HG03520 (cell line): ENCODE measurements at regions not wholly inside any gene's neighbourhood (a gene's known extent, or its start where the extent isn't known, plus 50 kb on each side); places are given as distances from the start of the nearest gene placed in this dataset.
"Not testable (repeated sequence)": the region's sequence is repeated elsewhere in the genome, so short reads cannot be mapped to it uniquely, and the experiment has no call there.

Experiments
- ATAC-seq: cut with Tn5 transposase; IDR thresholded peaks from one replicate; pipeline ENCODE4 v1.9.1; 2021; ENCODE audit warnings: mild to moderate bottlenecking, moderate library complexity; ENCODE audit not compliant: unreplicated experiment

DNA sequence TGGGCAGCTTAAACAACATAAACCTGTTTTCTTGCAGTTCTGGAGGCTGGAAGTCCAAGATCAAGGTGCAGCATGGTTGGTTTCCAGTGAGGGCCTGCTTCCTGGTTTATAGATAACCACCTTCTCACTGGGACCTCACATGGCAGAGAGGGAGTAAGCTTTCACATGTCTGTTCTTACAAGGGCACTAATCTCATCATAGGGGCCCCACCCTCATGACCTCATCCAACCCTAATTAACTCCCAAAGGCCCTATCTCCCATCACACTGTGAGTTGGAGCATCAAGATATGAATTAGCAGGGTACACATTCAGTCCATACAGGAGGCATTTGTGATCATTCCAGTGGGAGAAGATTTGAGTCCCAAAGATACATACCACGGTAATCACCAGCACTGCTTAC, 50.5 kb upstream of the GRIN2A start:
- no peak for ATAC-seq

DNA sequence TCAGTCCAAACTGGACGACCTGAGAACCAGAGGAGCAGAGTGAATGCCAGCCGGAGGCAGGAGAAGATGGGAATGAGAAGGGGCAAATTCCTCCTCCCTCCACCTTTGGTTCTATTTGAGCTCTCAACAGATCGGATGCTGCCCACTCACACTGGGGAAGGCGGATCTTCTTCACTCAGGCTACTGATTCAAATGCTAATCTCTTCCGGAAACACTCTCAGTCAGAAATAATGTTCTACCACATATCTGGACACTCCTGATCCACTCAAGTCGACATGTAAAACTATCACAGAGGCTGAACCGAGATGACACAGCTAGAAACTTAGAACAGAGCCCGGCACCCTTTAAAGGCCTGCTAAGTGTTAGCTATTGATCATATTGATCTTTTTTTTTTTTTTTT, 57.4 kb upstream of the GRIN2A start:
- no peak for ATAC-seq

DNA sequence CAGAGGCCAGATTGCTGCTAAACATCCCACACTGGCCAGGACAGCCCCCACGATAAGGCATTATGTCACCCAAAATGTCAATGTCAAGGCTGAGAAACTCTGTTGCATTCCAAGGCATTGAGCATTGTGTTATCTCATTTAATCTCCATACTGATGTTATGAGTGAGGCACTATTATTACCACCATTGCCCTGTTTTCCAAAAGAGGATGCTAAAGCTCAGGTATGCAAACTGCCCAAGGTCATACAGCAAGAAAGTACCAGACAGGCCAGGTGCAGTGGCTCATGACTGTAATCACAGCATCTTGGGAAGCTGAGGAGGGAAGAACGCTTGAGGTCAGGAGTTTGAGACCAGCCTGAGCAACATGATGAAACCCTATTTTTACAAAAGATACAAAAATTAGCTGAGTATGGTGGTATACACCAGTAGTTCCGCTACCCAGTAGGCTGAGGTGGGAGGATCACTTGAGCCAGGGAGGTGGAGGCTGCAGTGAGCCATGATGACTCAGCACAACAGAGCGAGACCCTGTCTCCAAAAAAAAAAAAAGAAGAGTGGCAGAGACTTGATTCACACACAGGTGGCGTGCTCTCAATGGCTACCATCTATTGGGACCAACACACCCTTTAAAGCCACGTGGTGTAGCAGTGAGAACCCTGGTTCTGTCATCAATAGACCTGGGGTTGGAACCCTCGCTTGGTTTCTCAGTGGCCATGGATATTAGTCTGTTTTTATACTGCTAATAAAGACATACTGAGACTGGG, 58.8 kb upstream of the GRIN2A start:
- ATAC-seq, result no peak

GRCh38 chr16:10242097-10242496, 59.9 kb upstream of the GRIN2A start:
- ATAC-seq, result no peak

DNA sequence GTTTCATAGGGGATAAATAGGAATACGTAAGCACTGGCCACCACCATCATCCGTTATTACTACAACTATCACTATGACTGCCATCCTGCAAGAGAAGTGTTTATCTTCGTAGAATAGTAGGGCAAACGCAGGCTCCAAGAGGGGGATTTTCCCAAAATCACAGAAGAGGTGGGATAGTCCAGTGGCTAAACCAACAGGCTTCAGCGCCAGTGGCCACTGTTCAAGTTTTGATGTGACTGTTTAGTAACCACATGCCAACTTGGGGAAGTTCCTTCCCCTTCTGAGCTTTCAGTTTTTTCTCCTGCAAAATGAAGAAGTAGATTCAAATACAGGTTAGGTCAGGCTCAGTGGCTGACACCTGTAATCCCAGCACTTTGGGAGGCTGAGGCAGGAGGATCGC, 60.7 kb upstream of the GRIN2A start:
- ATAC-seq, result no peak

DNA sequence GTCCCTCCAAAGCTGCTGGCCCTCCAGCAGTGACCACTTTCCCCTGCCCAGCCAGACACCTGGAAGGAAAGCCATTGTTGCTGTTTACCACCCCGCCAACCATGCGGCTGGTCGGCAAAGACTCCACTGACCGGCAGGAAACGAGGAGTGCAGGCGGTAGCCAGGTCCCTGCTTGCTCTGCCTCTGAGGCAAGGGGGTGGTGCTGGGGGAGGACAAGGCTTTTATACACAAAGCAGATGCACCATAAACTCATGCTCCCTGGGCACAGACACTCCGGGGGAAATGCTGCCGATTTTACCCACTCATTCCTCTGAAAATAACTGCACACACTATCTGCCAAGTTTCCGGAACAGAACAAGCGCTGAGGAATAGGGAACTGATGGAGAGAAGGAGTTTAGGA, 62.8 kb upstream of the GRIN2A start:
- no peak for ATAC-seq

DNA sequence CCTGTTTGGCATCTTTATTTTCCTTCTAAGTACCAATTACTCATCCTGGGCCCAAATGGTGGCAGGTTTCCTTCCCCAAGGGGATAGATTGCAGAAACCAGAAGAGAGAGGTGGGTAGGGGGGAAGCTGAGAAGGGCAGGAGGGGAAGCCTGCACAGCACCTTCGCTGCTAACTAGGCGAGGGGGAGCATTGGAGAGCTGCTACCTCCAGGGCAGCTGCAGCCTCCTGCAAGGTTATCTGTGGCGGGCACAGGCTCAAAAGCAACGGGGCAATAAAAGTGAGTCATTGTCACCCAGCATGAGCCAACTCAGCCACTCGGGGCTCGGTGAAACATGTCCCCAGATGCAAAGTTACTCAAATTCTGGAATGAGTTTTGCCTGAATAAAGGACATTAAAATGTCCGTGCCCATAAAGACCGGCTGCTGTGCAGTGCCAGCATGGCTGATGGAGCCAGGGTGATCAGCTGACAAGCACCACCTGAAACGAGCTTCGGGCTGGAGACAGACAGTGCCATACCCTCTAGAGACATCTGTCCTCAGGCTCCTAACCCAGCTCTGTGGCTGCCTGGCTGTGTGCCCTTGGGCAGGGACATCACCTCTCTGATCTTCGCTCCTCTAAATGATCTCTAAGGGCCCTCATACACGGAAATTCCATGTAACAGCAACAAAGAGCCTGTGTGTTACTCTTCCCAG, 68.1 kb upstream of the GRIN2A start:
- ATAC-seq, result no peak

DNA sequence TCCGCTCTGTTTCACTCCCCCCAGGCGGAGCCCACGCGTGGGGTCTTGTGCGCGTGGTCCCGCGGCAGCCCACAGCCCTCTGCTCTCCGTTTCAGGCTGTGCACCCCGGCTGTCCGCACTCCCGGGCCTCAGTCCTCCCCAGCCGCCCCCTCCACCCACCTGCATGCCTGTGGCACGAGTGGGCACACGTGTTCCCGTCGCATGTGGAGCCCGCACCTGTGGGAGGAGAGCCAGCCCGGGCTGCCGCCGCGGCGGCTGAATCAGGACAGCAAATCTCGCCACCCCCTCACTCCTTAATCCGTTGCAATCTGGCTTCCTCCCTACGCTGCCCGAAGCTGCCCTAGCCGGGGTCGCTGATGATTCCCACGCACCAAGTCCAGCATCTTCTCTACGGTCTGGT, 69.9 kb upstream of the GRIN2A start:
- no peak for ATAC-seq

GRCh38 chr16:10253409-10253808, 71.2 kb upstream of the GRIN2A start:
- no peak for ATAC-seq

GRCh38 chr16:10255728-10256127, 73.5 kb upstream of the GRIN2A start:
- ATAC-seq, result no peak

GRCh38 chr16:10256784-10257641, 74.8 kb upstream of the GRIN2A start:
- no peak for ATAC-seq

DNA sequence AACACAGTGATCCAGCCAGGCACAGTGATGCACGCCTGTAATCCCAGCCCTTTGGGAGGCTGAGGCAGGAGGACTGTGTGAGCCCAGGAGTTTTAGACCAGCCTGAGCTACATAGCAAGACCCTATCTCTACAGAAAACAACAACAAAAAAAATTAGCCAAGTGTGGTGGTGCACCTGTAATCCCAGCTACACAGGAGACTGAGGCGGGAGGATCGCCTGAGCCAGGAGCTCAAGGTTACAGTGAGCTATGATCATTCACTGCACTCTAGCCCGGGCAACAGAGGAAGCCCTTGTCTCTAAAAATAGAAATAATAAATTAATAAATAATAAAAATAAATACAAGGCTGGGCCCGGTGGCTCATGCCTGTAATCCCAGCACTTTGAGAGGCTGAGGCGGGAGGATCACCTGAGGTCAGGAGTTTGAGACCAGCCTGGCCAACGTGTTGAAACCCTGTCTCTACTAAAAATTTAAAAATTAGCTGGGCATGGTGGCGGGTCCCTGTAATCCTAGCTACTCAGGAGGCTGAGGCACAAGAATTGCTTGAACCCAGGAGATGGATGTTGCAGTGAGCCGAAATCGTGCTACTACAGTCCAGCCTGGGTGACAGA, 75.5 kb upstream of the GRIN2A start:
- not testable (repeated sequence) for ATAC-seq

GRCh38 chr16:10258930-10259603, 76.8 kb upstream of the GRIN2A start:
- ATAC-seq, result not testable (repeated sequence)

GRCh38 chr16:10261077-10261476, 78.8 kb upstream of the GRIN2A start:
- ATAC-seq, result no peak

GRCh38 chr16:10261526-10261925, 79.3 kb upstream of the GRIN2A start:
- not testable (repeated sequence) for ATAC-seq

DNA sequence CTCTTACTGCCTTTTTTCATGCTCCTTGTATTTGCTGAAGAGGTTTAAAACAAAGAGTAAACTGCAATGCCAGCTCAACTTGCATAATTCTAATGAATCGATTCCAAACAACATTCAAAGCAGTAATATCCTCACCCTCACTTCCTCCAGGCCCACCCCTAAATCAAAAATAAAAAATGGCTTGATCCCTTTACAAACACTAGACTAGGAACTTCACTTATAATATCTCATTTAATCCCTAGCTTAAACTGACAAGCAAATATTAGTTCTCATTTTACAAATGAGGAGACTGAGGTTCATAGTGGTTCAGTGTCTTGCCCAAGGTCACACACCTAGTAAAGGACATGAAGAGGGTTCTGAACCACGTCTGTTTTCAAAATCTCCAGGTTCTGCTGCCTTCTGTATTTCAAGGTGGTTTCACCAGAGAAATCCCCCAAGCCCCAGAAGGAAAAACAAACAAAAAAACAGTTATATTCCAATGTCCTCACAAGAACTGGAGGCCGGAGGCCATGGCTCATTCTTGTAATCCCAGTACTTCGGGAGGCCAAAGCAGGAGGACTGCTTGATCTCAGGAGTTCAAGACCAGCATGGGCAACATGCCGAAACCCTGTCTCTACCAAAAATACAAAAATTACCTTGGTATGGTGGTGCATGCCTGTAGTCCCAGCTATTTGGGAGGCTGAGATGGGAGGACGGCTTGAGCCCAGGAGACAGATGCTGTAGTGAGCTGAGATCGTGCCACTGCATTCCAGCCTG, 80.3 kb upstream of the GRIN2A start:
- ATAC-seq, result no peak

DNA sequence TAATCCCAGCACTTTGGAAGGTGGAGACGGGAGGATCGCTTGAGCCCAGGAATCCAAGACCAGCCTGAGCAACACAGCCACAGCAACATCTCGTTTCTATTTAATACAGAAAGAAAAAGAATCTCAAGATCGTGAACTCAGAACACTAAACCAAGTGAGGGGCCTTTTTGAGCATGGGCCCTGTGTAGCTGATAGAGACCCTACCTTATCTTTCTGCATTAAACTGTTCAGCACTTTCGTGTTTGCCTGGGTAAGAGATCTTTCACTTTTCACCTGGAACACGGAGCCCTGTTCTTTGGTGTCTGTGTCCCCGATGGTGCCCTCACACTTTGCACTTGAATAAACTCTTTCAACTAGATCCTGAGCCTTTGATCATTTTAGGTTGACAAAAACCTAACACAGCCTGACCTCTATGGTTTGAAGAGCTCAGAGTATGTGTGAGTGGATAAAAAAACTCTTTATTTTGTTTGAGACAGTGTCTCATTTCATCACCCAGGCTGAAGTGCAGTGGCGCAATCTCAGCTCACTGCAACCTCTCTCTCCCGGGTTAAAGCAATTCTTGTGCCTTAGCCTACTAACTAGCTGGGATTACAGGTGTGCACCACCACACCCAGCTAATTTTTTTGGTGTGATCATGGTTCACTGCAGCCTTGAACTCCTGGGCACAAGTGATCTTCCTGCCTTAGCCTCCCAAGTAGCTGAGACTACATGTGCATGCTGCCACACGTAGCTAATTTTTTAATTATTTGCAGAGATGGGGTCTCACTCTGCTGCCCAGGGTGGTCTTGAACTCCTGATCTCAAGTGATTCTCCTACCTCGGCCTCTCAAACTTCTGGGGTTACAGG, 83.8 kb upstream of the GRIN2A start:
- ATAC-seq, result no peak

DNA sequence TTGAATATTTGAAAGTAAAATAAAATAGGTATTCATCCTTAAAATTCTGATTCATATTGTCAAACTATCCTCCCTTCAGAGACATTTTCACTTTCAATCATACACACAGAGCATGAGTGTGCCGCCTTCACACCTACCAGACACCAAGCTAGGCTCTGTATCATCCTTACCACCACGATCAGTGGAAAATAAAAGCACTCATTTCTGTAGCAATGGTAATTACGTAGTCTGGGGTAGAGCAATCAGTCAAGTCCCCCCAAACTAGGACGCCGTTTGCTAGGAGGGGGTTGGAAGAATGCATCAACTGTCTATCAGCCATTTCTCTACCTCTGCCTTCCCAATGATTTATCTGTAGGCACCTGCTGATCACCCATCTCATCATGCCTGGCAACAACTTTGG, 84.6 kb upstream of the GRIN2A start:
- ATAC-seq, result no peak

GRCh38 chr16:10269632-10270031, 87.4 kb upstream of the GRIN2A start:
- no peak for ATAC-seq
